GM12878 (cell line): ENCODE measurements at regions not wholly inside any gene's neighbourhood (a gene's known extent, or its start where the extent isn't known, plus 50 kb on each side); places are given as distances from the start of the nearest gene placed in this dataset.

Experiments used
- ETV6 ChIP-seq, 2 experiments: fragments of 450-650 bp in 1 of 2; IDR thresholded peaks in 1 of 2; conservative IDR thresholded peaks in 1 of 2; 2 replicates each; pipeline ENCODE4 v1.6.1; 2014; ENCODE audit warnings: antibody characterized with exemption in 1 of 2, borderline replicate concordance in 1 of 2, low read depth in 1 of 2, mild to moderate bottlenecking in 1 of 2, moderate library complexity in 1 of 2
- POLR2AphosphoS5 ChIP-seq: IDR thresholded peaks from 2 replicates; pipeline ENCODE4 v1.6.1; 2011; ENCODE audit warnings: mild to moderate bottlenecking, low read length, inconsistent platforms
- TF ChIP-seq, protein P1 (sequence below), 3 experiments: IDR thresholded peaks in 2 of 3; conservative IDR thresholded peaks in 1 of 3; 2 replicates each; pipeline ENCODE4 v1.5.1; 2011; ENCODE audit warnings: low read depth in 3 of 3, low read length in 3 of 3, mild to moderate bottlenecking in 3 of 3, control low read depth in 2 of 3, moderate library complexity in 2 of 3, inconsistent platforms in 1 of 3, mixed read lengths in 1 of 3; ENCODE audit not compliant: control insufficient read depth in 2 of 3, insufficient read depth in 1 of 3; ENCODE audit errors: extremely low read depth in 1 of 3
- TF ChIP-seq, protein P2 (sequence below): IDR thresholded peaks from 2 replicates; pipeline ENCODE4 v1.6.1; 2011; ENCODE audit warnings: low read depth, mild to moderate bottlenecking, low read length, moderate library complexity, borderline replicate concordance; ENCODE audit errors: extremely low read depth

DNA sequence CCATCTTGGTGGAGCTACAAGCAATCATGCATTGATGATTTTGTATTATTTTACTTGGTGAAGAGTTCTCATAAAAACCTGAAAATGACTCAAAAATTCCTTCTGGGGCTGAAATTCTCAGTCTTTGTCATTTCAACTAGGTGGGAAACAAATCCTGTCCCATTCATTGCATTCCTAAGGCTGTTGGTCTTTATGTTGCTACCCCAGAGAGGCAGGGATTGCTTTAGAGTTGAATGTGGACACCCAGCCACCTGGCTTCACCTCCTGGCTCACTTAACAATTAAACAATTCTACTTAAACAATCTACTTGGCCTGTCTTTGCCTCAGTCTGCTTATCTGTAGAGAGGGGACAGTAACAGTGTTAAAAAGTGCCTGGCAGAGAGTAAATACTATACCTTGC lies 117.3 kb upstream of the UBE3A start:
- TF ChIP-seq, protein P1, sequence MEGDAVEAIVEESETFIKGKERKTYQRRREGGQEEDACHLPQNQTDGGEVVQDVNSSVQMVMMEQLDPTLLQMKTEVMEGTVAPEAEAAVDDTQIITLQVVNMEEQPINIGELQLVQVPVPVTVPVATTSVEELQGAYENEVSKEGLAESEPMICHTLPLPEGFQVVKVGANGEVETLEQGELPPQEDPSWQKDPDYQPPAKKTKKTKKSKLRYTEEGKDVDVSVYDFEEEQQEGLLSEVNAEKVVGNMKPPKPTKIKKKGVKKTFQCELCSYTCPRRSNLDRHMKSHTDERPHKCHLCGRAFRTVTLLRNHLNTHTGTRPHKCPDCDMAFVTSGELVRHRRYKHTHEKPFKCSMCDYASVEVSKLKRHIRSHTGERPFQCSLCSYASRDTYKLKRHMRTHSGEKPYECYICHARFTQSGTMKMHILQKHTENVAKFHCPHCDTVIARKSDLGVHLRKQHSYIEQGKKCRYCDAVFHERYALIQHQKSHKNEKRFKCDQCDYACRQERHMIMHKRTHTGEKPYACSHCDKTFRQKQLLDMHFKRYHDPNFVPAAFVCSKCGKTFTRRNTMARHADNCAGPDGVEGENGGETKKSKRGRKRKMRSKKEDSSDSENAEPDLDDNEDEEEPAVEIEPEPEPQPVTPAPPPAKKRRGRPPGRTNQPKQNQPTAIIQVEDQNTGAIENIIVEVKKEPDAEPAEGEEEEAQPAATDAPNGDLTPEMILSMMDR (IDR thresholded peaks at IDR 0.05 in 2 of 3, conservative IDR thresholded peaks at IDR 0.05 in 1 of 3; ENCODE audit: control insufficient read depth in 2 of 3, extremely low read depth in 1 of 3, insufficient read depth in 1 of 3, low read depth in 3 of 3, low read length in 3 of 3) = no peak
- no peak for TF ChIP-seq POLR2AphosphoS5
- TF ChIP-seq, protein P2, sequence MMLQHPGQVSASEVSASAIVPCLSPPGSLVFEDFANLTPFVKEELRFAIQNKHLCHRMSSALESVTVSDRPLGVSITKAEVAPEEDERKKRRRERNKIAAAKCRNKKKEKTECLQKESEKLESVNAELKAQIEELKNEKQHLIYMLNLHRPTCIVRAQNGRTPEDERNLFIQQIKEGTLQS = no peak
- TF ChIP-seq ETV6 (conservative IDR thresholded peaks at IDR 0.05 in 1 of 2, IDR thresholded peaks at IDR 0.05 in 1 of 2; ENCODE audit: borderline replicate concordance in 1 of 2, low read depth in 1 of 2) = no peak
